Cardiac muscle cell (in vitro differentiated cells and primary cell): ENCODE measurements at regions not wholly inside any gene's neighbourhood (a gene's known extent, or its start where the extent isn't known, plus 50 kb on each side); places are given as distances from the start of the nearest gene placed in this dataset.
A peak's percentile ranks its signal among the peaks of the same experiment; 100 is the strongest.

Experiments used
- DNase-seq, 2 donors: peaks; one replicate each; pipeline versions ENCODE4 v3.0.0 to v3.0.0-alpha.2; 2010 to 2017; ENCODE audit warnings: low read depth in 1 of 2, low spot score in 1 of 2
- H3K27ac ChIP-seq: fragments of 200-600 bp; sonication (generic); 2 replicates; pipeline ENCODE4 v1.5.1; 2016
- H3K27me3 ChIP-seq: fragments of 200-600 bp; sonication (generic); 2 replicates; pipeline ENCODE4 v1.6.0; 2016; ENCODE audit warnings: control low read depth
- H3K36me3 ChIP-seq: fragments of 200-600 bp; sonication (generic); 2 replicates; pipeline ENCODE4 v1.5.1; 2016; ENCODE audit warnings: control low read depth
- H3K4me1 ChIP-seq: fragments of 200-600 bp; sonication (generic); 2 replicates; pipeline ENCODE4 v1.8.1; 2017; ENCODE audit warnings: low read depth, mild to moderate bottlenecking, mixed run types
- H3K4me3 ChIP-seq: fragments of 200-600 bp; sonication (generic); 2 replicates; pipeline ENCODE4 v1.5.1; 2016; ENCODE audit warnings: mild to moderate bottlenecking
- H3K9me3 ChIP-seq: fragments of 200-600 bp; sonication (generic); 2 replicates; pipeline ENCODE4 v1.5.1; 2017; ENCODE audit warnings: low read depth, mild to moderate bottlenecking, control low read depth
- CTCF ChIP-seq: IDR thresholded peaks from 2 replicates; pipeline ENCODE4 v1.5.1; 2012; ENCODE audit warnings: low read depth, mild to moderate bottlenecking, low read length

GRCh38 chr13:78436311-78436710 lies 167.0 kb downstream of the POU4F1 start:
- Histone ChIP-seq H3K4me3 (no peak overlapping the region), H3K27me3 (no peaks in the 10 kb centered on the region), H3K4me1 (peaks cover 2% of the 10 kb centered on the region), H3K36me3 (no peaks in the 10 kb centered on the region), H3K27ac (no peak overlapping the region), H3K9me3 (no peaks in the 10 kb centered on the region)
- TF ChIP-seq CTCF: no peak
- DNase-seq: no peak

GRCh38 chr13:78431328-78431727 lies 172.0 kb downstream of the POU4F1 start:
- no peaks in the 10 kb centered on the region for H3K27me3 ChIP-seq
- no peak overlapping the region for H3K4me3 ChIP-seq
- TF ChIP-seq CTCF: no peak
- peaks cover 9% of the 10 kb centered on the region for H3K4me1 ChIP-seq
- DNase-seq: no peak
- H3K27ac ChIP-seq: no peak overlapping the region
- no peaks in the 10 kb centered on the region for H3K9me3 ChIP-seq
- H3K36me3 ChIP-seq: no peaks in the 10 kb centered on the region

- H3K9me3 ChIP-seq: no peaks in the 10 kb centered on the region
- H3K36me3 ChIP-seq: no peaks in the 10 kb centered on the region
- no peaks in the 10 kb centered on the region for H3K27me3 ChIP-seq
- no peak for DNase-seq
- TF ChIP-seq CTCF: no peak
- peaks cover 9% of the 10 kb centered on the region for H3K4me1 ChIP-seq
- H3K4me3 ChIP-seq: no peak overlapping the region
- H3K27ac ChIP-seq: no peak overlapping the region
Observed at GRCh38 chr13:78430811-78431210, 172.5 kb downstream of the POU4F1 start.

- TF ChIP-seq CTCF: no peak
- Histone ChIP-seq H3K36me3 (no peaks in the 10 kb centered on the region), H3K4me1 (peaks cover 9% of the 10 kb centered on the region), H3K9me3 (no peaks in the 10 kb centered on the region), H3K27me3 (no peaks in the 10 kb centered on the region), H3K27ac (no peak overlapping the region), H3K4me3 (no peak overlapping the region)
- DNase-seq: peak in 1 of 2 donors; percentile 23
Observed at GRCh38 chr13:78430166-78430791, 173.1 kb downstream of the POU4F1 start.

- Histone ChIP-seq H3K4me3 (no peak overlapping the region), H3K27ac (no peak overlapping the region), H3K4me1 (peaks cover 9% of the 10 kb centered on the region), H3K27me3 (no peaks in the 10 kb centered on the region), H3K9me3 (no peaks in the 10 kb centered on the region), H3K36me3 (no peaks in the 10 kb centered on the region)
- TF ChIP-seq CTCF: no peak
- no peak for DNase-seq
Observed at GRCh38 chr13:78428646-78429045, 174.7 kb downstream of the POU4F1 start.
